Brain microvascular endothelial cell (primary cell): ENCODE measurements at regions not wholly inside any gene's neighbourhood (a gene's known extent, or its start where the extent isn't known, plus 50 kb on each side); places are given as distances from the start of the nearest gene placed in this dataset.

Experiments used
- DNase-seq: peaks from one replicate; pipeline ENCODE4 v3.0.0-alpha.2; 2020
- H3K27ac ChIP-seq: fragments of 250-450 bp; sonication (Bioruptor Pico); 2 replicates; pipeline ENCODE4 v1.5.1; 2020; ENCODE audit warnings: mild to moderate bottlenecking, moderate library complexity
- H3K27me3 ChIP-seq: fragments of 250-450 bp; sonication (Bioruptor Pico); replicated peaks from 2 replicates; pipeline ENCODE4 v1.5.1; 2020; ENCODE audit warnings: mild to moderate bottlenecking
- H3K36me3 ChIP-seq: fragments of 250-450 bp; sonication (Bioruptor Pico); replicated peaks from 2 replicates; pipeline ENCODE4 v1.5.1; 2020; ENCODE audit warnings: mild to moderate bottlenecking
- H3K4me3 ChIP-seq: 2 replicates; pipeline ENCODE4 v1.5.1; 2011; ENCODE audit warnings: low read depth, mild to moderate bottlenecking, control low read depth, low read length, moderate library complexity
- in situ Hi-C: cut with HindIII; loops from 2 replicates; pipeline ENCODE4 v1.10.0; 2017; ENCODE audit warnings: low sequenced_read_pairs, low pct_ligation_motif_present
- TF ChIP-seq, protein P1 (sequence below): IDR thresholded peaks from 2 replicates; pipeline ENCODE4 v1.5.1; 2011; ENCODE audit warnings: low read depth, mild to moderate bottlenecking, moderate library complexity, low read length, control low read depth, inconsistent platforms; ENCODE audit errors: missing control alignments

DNA sequence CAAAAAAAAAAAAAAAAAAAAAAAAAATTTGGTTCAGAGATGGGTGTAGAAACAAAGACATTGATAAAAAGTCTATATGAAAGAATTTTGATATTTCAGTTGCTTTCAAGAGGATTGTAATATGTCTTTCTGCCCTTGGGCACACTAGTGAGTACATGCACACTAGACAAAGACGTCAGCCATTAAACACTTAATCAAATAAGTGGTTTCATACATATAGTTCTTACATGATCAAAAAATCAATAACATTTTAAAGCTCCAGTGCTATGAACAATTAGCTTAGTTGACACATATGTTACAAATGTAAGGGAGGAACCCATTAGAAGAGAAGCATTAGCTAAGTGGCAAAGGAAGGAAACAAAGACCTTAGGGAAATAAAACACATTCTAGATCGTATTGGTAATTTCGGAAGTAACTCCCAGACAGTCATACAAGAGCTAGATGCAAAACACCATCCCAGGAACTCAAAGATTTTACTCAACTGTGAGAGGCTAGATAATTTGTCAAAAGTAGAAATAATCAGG, 84.5 kb upstream of the MAN2A1 start:
- Histone ChIP-seq H3K27ac (no peak overlapping the region), H3K27me3 (no peaks in the 10 kb centered on the region), H3K36me3 (no peaks in the 10 kb centered on the region), H3K4me3 (no peak overlapping the region)
- DNase-seq = no peak
- TF ChIP-seq, protein P1, sequence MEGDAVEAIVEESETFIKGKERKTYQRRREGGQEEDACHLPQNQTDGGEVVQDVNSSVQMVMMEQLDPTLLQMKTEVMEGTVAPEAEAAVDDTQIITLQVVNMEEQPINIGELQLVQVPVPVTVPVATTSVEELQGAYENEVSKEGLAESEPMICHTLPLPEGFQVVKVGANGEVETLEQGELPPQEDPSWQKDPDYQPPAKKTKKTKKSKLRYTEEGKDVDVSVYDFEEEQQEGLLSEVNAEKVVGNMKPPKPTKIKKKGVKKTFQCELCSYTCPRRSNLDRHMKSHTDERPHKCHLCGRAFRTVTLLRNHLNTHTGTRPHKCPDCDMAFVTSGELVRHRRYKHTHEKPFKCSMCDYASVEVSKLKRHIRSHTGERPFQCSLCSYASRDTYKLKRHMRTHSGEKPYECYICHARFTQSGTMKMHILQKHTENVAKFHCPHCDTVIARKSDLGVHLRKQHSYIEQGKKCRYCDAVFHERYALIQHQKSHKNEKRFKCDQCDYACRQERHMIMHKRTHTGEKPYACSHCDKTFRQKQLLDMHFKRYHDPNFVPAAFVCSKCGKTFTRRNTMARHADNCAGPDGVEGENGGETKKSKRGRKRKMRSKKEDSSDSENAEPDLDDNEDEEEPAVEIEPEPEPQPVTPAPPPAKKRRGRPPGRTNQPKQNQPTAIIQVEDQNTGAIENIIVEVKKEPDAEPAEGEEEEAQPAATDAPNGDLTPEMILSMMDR = no peak
- in situ Hi-C loops = no loop called here

GRCh38 chr5:109604758-109605157, 85.0 kb upstream of the MAN2A1 start:
- in situ Hi-C loops = no loop called here
- TF ChIP-seq, protein P1 = no peak
- no peak for DNase-seq

GRCh38 chr5:109601736-109602135, 88.0 kb upstream of the MAN2A1 start:
- in situ Hi-C loops = no loop called here
- Histone ChIP-seq H3K27me3 (no peaks in the 10 kb centered on the region), H3K36me3 (no peaks in the 10 kb centered on the region), H3K4me3 (no peak overlapping the region), H3K27ac (no peak overlapping the region)
- TF ChIP-seq, protein P1 = no peak
- DNase-seq = no peak

More at GRCh38 chr5:109604758-109605157, 85.0 kb upstream of the MAN2A1 start:
- no peaks in the 10 kb centered on the region for H3K27me3 ChIP-seq
- no peaks in the 10 kb centered on the region for H3K36me3 ChIP-seq
- H3K4me3 ChIP-seq = no peak overlapping the region
- no peak overlapping the region for H3K27ac ChIP-seq

DNA sequence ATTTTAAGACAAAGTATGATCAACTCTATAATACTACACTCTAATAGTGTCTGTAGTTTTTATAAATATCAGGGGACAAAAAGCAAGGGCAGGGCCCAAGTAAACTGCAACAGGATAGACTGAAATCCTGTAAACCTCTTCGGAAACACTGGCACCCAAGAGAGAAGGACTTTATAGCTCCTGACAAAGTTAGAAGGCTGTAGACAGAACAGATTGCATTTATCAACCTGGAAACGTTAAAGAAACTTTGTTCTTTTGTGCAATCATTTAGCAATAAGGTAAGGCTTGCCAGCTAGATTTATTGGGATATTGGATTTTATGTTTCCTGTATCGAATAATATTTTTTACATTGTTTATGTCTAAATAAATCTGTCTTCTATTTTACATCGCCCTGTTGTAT, 91.8 kb upstream of the MAN2A1 start:
- DNase-seq = no peak
- in situ Hi-C loops = no loop called here
- TF ChIP-seq, protein P1 = no peak
- no peak overlapping the region for H3K27ac ChIP-seq
- no peaks in the 10 kb centered on the region for H3K36me3 ChIP-seq
- H3K4me3 ChIP-seq = no peak overlapping the region
- no peaks in the 10 kb centered on the region for H3K27me3 ChIP-seq

GRCh38 chr5:109594217-109594616, 95.5 kb upstream of the MAN2A1 start:
- no peaks in the 10 kb centered on the region for H3K36me3 ChIP-seq
- H3K27ac ChIP-seq = no peak overlapping the region
- H3K4me3 ChIP-seq = no peak overlapping the region
- TF ChIP-seq, protein P1 = no peak
- in situ Hi-C loops = no loop called here
- no peak for DNase-seq
- no peaks in the 10 kb centered on the region for H3K27me3 ChIP-seq

- Histone ChIP-seq H3K27ac (no peak overlapping the region), H3K27me3 (no peaks in the 10 kb centered on the region), H3K4me3 (no peak overlapping the region), H3K36me3 (no peaks in the 10 kb centered on the region)
- in situ Hi-C loops = no loop called here
- DNase-seq = no peak
- TF ChIP-seq, protein P1 = no peak
Observed at GRCh38 chr5:109590799-109591198, 98.9 kb upstream of the MAN2A1 start.
